ENCODE measurements at regions not wholly inside any gene's neighbourhood (a gene's known extent, or its start where the extent isn't known, plus 50 kb on each side); places are given as distances from the start of the nearest gene placed in this dataset.

DNA sequence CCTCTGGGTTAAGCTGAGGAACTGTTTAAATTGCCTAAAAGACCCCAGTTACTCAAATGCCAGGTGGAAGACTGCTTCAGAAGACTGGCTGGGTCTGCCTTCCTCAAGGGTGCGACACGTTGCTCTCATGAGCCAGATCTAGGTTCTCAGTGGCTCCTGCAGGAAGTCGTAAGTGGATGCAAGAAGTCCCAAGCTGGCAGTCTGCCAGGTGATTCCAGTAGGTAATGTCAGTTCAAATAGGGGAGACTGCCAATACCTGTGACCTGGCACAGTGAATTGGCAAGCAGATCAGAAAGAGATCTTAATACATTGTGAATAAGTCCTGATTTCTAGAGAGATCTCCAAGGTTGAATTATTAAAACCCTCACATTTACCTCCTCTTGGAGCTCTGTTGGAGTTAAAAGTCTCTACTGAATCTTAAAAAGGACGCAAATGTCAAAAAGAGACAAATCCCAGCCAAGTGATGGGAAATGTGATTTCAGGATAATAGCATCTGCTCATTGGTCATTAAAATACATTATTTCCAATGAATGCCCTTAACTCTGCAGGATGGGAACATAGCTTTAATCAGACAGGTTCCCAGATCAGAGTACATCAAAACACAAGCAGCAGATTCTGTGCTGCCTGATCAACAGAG is 98.8 kb upstream of the FRMD6 start:
- no peak for DNase-seq

DNA sequence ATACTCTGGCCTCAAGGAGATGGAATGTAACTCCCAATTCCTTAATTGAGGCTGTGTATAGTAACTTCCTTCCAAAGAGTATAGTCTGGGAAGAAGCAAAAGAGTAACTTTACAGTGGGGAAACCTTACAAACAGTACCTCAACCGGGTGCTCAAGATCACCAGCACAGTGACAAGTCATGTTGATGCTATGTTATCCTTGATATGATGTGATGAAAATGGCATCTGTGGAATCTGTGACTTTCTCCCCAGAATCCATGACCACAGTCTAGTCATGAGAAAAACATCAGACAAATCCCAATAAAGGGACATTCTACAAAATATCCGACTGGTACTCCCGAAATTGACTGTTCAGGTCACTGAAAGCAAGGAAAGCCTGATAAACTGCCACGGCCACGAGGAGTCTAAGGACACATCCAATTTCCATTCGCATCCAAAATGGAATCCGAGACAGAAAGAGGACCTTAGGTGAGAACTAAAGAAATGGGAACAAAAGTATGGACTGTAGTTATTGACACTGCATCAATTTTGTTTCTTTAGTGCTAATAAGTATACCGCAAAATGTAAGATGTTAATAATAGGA is 97.3 kb upstream of the FRMD6 start:
- DNase-seq: no peak

DNA sequence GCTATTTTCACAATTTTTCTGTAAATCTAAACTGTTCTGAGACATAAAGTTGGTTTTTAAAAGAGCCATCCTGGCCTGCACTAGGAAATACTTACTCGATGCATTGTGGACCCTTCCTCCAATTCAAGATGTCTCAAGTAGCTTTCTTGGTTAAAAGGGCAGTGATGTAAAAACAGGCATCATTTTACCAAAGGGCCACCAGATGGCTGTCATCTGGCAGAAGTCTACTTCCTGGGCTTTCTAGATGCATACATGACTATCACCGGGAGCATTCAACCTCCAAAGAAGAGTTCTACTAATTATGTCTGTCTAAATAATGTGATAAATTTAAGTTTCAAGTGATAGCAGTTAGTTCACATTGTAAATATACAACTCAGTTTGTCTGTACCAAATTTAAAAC is 96.8 kb upstream of the FRMD6 start:
- no peak for DNase-seq

DNA sequence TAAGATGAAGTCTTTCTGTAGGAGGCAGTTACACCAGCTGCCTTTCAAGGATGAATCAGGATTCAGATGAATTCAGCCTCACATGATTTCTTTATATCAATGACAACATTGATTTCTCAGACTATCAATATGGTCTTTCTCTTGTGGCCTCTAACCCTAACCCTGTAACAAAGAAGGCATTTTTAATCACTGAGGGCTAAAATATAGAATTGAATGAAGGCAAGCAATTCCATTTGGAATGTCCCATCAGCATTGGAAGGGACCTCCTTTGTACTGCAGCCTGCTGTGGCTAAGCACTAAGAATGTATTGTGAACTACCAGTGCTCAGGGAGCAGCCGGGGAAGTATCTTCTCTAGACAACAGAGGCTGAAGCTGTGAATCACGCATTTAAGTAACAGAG is 90.6 kb upstream of the FRMD6 start:
- no peak for DNase-seq

DNA sequence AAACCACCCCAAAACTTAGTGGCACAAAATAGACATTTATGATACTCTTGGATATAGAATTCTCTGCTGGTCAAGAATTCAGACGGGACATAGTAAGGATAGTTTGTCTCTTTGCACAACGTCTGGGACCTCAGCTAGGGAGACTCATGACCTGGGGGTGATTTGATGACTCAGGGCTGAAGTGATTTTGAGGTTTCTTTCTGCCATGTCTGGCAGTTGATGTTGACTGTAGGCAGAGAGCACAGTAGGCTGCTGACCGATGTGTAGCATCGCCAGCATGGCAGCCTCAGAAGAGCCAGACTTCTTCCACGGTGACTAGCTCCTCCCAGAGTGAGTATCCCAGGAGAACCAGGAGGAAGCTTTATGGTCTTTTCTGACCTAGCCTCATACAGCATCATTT is 88.9 kb upstream of the FRMD6 start:
- DNase-seq: no peak

DNA sequence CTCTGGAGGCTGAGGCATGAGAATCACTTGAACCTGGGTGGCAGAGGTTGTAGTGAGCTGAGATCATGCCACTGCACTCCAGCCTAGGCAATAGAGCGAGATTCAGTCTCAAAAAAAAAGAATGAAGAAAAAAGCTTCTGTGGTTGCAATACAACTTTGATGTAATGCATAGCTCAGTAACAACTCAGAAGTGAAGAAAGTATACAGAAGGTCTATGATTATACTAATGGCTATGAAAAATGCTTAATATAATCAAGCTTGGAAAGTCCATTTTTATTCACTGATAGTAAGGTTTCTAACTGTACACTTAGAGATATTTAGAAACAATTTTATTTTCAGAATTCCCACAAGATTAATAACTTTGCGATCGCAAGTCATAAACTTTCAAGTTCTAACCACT is 88.2 kb upstream of the FRMD6 start:
- DNase-seq: no peak

DNA sequence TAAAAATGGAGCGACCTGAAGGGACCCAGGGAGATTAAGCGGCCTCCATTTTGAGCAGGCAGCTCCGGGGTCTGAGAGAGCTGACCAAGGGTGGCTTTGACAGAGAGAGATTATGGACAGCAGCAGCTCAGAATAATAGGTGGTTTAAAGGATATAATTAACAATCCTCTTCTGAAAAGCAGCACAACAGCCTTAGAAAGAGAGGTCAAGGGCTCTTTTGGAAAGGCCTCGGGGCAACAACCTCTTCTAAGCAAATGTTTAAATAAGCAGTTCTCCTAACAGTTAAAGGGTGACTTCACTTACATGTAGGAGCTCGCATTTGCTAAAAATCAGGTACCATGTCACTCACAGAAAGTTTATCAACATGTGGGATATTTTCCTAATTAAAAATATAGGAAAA is 87.2 kb upstream of the FRMD6 start:
- no peak for DNase-seq

DNA sequence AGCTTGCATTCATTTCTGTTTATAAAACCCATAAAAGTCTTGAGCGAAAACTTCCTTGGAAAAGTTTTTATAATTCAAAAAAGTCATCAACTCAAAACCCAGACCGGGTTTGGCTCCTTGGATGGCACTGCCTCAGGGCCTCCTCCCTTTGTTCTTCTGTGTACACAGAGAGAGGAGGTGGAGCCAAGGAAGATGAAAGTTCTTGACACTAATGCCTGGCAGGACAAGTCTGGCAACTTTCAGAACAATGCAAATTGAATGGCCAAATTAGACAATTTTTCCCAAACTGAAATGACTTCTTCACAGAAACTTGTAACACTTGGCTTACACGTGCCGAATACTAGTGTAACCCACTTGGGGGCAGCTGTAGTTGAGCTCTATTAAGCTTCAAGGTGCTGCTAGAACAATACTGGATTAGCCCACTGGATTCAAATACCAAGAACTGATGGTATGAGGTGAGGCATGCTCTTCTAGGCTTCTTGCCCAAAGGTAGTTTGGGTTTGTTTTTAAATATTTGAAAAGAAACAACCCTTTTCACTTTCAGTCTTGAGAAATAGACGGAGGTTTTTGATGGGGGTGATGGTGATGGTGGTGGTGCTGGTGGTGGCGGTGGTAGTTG is 86.6 kb upstream of the FRMD6 start:
- no peak for DNase-seq

DNA sequence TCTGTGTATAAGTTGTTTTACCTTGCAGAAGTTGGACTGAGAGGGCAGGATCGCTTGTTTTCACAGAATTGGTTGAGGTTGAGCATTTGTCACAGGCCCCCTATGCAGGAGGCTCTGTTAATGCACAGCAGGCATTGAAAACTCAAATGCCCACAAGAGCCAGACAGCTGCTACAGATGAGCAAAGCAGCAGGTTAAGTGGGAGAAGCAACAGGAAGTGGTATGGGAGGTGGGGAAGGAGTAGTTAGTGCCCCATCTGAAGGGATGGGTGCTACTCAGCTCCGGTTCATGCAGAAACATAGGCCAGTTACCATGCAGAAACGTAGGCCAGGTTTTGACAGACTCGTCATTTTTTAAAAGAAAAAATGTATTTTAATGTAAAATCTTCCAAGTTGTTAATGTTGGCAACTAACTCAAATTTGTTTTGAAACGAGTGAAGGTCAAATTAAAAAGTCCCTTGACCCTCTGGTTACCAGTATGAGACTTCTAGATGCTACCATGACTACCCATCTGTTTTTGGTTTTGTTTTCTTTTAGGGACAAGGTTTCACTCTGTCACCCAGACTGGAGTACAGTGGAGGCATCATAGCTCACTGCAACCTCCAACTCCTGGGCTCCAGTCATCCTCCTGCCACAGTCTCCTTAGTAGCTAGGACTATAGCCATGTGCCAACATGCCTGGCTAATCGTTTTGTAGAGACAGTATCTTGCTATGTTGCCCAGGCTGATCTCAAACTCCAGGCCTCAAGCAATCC is 84.7 kb upstream of the FRMD6 start:
- DNase-seq: no peak

DNA sequence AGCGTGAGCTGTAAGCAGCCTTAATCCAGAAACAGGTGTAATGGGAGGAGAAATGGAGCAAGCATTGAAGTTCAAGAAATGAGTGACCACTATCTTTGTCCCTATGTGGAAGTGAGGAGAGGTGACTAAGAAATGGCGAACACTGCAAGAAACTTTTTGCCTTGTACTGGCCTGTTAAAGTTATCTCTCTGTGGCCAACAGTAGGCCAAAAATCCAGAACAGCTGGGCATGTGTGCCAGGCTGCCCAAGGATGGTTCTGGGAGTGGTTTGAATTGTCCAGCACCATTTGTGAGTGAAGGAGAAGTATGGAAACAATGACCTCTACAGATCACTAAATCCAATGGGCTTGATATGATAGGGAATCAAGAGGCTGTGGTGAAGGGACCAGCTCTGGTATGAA is 83.3 kb upstream of the FRMD6 start:
- no peak for DNase-seq

DNA sequence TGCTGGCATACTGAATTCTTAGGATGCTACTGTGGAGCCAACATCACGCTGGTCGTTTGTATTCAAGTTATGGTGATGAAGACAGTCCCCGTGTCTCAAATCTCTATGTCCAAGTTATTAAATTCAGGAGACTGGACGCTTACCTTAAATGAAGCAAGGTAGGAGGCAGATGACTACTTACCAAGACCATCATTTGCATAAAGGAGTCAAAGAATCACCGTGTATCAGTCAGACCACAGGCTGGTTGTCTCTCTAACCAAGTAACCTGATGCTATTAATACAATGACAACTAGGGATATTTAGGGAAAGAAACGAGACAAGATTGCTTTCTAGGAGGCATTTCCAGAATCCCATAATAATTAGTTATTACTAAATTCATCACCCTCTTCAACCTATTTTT is 78.1 kb upstream of the FRMD6 start:
- no peak for DNase-seq

DNA sequence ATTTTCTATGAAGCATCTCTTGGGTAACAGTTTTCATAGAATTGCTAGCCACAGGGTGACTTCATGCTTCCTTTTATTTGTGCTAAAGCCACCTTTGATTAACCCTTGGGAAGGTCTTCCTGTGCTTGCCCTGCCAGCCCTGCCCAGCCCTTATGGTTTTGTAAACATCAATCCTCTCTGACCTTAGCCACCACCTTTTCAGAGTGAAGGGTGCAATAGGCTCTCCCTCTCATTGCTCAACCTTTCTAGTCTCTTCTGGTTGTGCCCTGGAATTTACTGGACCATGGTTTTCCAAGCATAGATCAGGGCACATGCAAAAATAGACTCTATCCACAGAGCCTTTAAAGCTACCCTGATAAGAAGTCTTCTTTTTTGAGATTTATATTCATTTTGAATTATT is 77.7 kb upstream of the FRMD6 start:
- DNase-seq: no peak

DNA sequence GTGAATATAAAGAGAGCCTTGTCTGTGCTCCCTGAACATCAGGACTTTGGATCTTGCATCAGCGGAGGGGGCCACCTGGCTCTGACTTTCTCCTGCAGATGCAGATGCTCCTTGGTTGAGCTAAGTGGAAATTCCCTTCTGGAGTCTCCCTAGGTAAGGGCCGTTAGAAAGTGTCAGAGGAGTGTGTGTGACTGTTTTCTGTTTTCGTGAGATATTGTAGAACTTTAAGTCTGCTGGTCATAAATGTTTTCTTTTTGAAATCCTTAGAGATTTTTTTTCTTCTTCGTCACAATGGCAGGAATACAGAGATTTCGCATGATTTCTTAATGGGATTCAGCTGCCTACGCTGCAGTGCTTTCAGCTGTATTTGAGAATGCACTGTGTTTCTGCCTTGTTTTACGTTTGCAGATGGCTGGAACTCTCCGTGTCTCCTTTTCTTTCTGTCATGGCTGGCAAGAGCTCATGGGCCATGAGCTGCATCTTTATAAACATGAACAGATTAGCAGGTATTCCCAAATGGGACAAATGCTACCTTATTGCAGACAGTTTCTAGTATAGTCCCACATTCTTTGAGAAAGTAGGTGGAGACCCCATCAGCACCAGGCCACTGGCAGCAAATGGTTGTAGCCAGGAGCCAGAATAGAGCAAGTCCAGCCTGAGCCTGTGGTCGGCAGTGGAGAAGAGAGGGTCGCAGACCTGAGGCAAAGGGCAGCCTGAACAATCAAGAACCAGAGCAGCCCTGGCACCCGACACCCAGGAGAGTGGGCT is 76.2 kb upstream of the FRMD6 start:
- DNase-seq: no peak

DNA sequence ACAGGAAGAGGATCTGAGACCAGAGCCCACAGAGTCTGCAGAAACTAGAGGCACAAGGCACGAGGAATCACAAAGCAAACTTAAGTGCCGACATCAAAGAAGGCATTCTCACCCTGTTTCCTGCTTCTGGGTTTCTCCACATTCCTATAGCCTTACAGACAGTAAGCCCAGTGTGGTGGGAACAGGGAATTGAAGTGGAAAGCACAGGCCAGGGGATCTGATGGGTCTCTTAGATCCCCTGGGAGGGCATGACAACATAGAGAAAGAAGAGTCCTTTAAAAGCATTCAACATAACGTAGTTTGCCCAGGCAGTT is 75.6 kb upstream of the FRMD6 start:
- DNase-seq: no peak

DNA sequence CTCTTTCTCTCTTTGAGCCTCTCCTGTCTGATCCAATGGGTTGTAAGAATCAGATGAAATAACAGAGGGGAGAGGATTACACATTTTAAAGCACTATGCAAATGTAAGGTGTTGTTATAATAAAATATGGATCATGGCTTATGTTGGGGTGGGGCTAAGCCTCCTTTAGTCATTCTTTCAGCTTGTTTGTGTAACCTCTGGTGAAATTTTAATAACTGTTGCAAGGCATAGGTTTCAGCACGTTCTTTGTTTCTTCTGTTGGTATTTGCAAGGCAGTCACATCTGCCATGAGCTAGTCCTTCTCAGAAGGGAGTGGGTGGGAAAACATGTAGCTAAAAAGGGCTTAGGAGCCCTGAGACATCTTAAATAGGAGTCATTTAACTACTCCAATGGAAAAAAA is 74.8 kb upstream of the FRMD6 start:
- no peak for DNase-seq

DNA sequence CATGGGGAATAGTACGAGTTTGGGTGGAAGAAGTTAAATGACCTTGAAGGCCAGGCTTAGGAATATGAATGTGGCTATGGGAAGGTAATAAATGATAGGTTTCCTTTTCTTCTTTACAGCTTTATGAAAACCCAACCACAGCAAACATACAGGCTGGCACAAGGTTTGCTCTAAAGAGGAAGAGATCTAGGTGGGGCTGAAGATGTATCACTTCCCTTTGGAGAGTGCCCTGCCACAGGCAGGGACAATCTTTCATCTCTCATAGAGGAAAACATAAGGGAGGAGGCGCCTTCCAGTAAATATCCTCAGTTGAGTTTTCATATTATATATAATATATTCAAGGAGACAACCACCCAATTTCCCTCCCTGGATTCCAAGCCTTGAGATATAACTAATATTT is 72.9 kb upstream of the FRMD6 start:
- DNase-seq: no peak

DNA sequence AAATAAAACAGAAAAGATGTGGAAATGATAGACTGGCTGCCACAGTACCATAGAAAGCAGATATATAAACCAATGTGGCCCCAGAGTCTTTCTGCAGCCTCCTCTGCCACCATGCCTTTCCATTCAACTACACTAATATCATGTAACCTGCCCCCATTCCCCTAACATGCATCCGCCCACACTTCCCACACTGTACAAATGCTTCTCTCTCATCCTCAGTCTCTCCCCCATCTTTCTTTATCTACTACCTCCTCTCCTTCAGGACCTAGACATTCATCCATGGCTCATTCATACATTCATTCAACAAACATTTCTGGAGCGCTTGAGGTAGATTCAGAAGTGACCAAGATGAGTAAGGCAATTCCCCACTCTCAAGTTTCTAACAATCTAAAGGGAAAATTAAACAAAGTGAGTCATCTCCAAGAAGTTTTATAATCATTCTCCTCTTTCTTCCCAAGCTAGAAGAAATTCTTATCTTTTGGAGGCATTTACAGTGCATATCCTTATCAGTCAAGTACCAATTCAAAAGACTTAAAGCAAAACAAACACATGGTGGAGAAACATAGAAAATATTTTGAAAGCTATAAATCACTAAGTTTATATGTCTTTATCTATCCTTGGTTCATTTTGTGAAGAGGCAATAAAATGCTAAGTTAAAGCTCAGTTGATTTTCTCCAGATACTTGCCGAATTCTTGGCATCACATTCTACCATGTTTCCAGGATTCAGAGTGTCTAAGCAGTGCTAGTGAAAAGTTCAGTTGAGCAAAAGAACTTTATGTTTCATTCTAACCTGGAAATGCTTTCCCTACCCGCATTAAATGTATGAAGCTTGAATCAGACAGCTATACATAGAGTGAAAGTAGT is 70.5 kb upstream of the FRMD6 start:
- no peak for DNase-seq

DNA sequence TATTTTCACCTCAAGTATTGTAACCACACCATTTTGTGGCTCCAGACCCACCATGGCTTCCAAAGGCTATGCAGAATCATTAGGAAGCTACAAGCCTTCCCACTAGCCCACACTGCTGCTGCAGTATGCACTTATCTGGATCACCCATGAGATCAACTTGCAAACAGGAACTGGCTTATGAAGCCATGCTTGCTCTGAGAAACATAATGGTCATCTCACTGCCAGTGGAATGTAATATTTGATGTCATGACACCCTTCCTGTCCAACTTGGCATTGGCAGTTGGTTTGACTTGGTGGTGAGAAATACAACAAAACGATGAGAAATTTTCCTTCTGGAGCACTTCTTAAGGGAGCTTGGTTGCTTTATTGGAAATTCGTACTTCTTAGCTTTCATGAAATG is 69.3 kb upstream of the FRMD6 start:
- DNase-seq: no peak

DNA sequence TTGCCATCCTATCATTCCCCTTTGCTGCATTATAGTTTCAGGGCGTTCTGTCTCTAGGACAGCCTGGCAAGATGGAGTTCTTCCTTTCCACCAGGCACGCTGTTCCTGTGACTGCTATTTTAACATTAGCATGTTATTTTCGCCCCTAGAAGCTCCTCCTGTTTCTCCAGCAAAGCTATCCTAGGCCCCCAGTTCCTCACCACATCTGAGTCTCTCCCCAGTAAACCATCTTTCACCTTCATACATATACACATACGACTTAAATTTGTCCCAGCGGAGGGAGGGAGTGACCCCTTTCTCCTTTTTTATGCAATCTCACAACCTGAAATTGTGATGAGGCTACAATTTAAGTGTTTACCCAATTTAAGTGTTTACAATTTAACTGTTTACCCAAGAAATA is 66.7 kb upstream of the FRMD6 start:
- DNase-seq: no peak

DNA sequence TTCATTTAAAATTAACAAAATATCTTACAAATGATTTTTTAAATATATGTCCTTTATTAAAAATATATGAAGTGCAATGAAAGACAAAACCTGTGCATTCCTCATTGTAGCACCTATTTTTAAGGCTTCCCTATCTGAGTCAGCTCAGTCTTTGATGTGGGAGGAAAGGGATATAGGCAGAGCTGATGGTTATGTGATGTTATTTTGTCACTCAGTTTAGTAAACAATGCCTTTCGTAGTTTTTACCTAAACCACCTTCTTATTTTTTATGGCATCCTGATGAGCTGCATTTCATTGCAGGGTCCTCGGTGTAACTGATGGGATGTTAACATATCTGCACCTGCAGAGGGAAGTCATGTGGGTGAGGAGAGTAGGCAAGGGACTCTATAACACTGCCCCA is 58.9 kb upstream of the FRMD6 start:
- DNase-seq: no peak

DNA sequence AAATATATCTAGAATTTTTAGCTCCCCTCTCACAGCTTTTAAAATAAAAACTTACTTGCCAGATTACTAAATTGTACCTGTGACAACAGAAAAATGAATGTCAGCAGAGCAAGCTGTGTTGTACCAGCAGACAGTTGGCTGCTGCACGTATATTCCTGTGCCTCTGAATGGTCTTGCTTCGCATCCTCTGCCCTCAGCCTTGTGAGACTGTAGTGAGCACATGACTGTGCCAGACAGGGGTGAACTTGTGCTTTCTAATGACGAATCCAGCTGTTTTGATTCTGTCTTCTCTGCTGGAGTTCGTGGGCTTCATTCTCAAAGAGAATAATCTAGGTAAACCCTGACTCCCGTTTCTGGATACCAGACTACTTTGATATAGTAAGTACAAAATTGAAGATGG is 58.3 kb upstream of the FRMD6 start:
- no peak for DNase-seq

DNA sequence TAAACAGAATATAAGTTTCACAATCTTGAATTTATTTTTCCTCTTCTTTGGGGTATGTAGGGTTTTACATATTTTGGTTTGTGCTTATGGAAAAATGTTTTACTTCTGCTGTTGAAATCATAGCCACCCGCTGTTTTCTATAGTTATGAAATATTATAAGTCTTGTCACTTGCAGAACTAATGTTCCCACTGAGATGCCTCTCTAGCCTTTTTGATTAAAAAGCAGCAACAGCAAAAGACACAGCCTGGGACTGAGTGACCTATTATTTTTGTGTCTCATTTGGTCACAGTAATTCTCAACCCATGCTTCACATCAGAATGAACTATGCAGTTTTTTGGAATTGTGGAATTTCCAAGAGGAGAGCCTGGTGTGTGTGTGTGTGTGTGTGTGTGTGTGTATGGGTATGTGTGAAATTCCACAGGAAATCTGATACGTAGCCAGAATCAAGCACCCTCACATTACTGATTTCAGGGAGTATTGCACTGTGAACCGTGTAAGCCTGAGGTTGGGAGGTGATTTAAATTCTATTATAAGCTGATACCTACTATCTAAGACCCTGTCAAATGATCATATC is 55.7 kb upstream of the FRMD6 start:
- no peak for DNase-seq

All from NCI-H774 (cell line).